ENCODE measurements at regions not wholly inside any gene's neighbourhood (a gene's known extent, or its start where the extent isn't known, plus 50 kb on each side); places are given as distances from the start of the nearest gene placed in this dataset.

DNA sequence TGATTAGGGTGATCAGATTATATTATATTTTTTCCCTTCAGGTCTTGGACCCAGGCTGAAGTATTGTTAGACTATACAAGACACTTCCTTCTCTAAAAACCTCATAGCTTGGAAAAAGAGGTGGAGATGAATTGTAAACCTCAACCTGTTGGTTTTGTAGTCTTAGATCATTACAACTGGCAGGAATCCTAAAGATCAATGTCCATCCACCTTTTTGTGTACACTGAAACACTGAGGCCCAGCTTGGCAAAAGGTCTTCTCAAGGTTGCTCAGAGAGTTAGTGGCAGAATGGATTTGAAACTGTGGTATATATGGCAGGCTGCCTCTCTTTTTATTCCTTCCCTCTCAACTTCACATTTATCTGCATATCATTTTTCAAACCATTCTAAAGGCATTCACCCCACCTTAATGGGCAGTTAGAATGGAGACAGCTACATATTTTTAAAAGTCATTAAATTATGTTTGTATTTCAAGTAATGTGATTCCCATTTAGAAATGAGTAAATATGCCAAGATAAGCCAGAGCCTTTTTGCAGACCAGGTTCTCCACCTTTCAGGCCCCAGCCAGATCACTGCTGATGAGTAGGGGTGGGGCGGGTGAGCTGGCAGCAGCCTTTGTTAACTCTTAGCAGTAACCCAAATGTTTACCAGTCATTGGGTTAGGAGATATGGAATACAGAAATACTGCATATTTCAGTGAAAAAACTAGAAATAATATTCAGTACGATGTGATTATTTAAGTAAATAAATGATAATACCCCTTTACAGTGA is 243.2 kb upstream of the F9 start:
- DNase-seq: no peak

DNA sequence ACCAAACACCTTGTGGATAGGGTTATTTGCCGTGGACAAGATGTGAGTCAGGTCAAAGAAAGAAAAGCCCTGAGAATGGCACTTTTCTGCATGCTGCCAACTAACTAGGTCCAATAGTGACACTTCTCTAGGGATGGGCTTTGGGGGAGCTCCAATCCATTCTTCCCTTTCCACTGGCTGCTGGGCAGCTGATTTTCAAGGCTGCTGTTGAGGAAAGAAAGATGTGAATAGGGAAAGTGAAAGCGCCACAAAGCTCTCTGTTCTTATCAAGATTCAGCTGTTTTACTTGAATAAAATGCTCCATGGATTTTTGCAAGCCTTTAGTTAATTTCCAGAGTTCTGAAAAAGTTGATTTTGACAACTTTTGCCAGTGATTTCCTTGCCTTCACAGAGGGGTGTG is 244.2 kb upstream of the F9 start:
- DNase-seq: no peak

DNA sequence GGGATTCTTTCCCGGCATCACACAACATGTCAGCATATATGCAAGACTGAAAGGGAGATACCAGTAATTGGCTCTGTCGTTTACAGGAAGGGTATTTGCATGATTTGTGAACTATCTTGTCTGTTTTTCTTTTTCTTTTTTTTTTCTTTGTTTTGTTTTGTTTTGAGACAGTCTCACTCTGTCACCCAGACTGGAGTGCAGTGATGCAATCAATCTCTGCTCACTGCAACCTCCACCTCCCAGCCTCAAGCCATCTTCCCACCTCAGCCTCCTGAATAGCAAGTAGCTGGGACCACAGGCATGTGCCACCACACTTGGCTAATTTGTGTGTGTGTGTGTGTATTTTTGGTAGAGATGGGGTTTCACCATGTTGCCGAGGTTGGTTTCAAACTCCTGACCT is 262.7 kb upstream of the F9 start:
- no peak for DNase-seq

DNA sequence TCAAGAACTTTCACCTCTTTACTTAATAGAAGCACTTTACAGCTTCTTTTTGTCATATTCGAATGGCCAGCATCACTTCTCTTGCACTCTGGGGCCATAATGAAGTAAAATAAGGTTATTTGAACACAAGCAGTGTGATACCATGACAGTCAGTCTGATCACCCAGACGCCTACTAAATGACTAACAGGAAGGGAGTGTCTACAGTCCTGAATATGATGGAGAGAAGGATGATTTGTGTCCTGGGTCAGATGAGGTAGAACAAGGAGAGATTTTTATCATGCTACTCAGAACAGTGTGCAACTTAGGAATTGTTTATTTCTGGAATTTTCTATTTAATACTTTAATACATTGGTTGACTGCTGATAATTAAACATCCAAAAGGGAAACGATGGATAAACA is 284.2 kb upstream of the F9 start:
- no peak for DNase-seq

DNA sequence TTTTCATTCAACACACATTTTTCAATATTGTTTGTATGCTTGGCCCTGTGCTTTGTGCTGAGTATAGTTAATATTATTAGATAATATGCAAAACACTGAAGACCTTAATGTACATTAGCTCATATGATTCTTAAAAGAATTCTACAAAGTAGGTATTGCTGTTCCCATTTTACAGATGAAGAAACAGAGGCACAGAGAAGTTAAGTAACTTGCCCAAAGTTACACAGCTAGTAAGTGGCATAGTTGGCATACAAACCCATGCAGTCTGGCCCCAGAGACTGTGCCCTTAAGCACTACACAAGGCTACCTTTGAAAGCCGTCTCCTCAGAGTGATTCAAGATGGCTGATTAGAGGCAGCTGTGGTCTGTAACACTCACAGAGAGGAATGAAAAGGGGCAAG is 293.4 kb upstream of the F9 start:
- DNase-seq: no peak

DNA sequence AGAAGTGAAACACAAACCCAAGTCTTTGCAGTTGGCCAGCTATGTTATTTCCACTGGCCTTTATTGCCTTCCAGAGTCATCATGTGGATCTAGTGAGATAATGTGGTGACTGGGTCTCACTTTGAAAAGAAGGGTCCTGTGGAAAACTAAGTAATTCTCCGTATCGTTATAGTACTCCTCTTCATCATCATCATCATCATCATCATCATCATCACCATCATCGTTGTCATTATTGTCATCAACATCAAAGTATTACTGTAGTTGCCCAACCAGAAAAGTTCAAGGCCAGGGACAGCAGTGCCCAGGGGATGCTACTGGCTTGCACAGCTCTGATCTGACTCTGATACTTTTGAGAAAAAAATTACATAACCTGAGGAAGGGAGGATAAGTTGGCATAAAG is 295.6 kb upstream of the F9 start:
- DNase-seq: no peak

DNA sequence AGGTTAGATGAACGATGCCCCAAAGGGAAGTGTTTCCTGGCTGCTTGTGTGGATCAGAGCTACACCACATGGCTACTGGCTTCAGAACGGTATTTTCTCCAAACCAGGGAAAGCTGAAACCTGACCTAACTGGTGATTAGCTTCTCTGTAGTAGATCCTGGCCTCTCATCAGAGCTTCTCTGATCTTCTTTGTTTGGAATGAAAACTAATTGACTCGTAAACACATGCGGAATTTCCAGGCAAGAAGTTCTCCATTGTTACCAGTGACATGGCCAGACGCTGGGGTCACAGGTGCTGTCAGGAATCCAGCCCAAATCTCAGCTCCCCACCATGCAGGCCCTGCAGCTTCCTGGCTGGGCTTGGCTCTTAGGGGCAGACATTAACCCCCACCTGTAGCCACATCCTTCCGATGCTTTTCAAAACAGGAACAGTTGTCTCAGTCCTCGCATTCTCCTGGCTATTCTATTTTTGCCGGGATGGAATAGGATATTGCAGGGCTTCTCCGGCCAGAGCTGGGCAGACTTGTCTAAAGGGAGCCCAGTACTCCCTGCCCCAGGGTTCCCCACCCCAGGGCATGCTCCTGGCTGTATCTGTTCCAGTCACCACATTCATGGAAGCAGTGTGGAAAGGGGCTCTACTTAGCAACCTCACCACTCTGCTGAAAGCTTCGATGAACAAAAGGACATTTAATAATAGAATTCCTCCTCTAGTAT is 305.4 kb upstream of the F9 start:
- no peak for DNase-seq

DNA sequence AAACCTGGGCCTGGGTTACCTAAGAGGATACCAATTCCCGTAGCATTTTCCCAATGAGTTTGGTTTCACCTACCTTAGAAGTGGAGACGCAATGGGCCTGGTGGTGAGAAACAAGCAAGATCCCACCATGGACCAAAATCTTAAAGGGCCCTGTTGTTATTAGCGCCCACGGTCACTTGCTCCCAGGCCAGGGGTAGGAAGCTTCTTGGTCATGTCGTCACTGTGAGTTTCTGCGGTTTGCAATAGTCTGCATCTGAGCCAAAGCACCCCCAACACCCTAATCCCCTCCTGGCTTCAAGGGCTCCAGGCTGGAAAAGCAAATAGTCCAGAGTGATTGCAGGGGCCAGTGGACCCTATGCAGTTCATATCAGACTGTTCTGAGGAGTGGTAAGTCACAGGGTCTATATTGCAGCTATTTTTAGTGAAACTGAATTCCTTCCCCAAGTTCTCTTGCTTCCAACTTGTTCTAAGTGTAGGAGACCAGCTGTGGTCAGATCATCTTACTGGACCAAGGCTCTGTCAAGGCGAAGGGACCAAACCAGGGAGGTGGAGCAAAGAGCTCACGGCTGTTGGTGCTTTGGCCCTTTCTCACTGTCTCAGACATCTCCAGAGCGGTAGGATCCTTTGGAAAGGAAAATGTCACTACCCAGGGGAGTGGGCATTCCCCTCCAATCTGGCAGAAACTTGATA is 307.9 kb upstream of the F9 start:
- no peak for DNase-seq

DNA sequence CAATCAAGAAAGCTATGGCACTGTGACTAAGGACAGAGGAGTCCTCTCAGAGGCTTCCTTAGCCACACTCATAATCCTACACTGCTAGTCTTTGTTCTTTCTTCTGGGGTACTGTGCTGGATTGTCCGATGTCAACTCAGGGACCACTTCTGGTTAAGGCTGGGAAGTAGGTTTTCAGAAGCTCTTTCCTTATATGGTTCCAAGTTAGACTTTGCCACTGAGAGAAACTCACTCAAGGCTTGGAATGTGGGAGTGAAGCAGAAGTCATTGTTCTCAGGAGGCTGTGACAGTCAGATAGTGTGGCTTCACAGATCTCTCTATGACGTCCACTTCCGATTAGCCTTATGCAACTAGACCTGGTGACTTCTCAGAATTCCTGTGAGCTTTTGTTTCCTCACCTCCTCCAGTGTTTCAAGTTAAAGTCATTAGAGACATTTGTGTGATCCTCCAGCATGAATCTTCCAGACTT is 317.3 kb upstream of the F9 start:
- no peak for DNase-seq

DNA sequence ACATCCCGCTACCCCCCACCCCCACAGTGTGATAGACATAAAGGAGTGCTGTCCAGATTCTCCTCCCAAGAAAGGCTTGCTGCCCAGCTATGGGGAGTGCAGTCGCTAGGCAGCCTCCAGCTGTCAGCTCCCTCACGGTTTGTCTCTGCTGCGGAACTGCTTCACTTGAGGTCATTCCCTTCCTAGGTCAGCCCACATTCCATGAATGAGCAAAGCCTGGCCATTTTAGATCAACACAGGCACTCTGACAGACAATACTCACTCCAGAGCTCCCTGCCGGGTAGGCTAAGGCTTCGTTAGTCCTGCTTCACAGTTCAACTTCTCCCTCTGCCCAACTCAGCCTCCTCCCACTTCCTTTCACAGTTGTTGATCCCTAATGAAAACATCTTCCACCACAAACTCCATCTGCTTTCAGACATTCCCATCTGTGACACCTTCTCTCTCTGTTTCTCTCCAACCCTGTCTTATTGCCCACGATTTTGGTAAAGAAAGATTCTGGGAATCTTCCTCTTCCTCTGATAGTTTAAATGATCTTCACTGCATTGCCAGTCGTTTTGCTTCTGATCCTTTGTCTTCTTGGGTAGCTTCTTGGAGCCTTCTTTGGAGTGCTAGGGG is 318.9 kb upstream of the F9 start:
- no peak for DNase-seq

DNA sequence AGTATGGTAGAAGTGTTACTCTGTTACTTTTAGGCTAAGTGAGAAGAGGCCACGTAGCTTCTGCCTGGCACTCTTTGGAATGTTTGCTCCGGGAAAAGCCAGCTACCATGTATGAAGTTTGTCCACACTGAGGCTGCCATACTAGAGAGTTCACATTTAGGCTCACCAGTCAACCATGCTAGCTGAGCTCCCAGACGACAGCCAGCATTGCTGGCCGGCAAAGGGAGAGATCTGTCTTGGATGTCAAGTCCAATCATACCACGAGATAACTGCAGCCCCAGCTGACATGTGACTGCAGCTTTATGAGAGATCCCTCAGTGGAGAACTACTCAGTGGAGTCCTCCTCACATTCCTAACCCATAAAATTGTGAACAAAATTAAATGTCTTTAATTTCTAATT is 321.2 kb upstream of the F9 start:
- no peak for DNase-seq

DNA sequence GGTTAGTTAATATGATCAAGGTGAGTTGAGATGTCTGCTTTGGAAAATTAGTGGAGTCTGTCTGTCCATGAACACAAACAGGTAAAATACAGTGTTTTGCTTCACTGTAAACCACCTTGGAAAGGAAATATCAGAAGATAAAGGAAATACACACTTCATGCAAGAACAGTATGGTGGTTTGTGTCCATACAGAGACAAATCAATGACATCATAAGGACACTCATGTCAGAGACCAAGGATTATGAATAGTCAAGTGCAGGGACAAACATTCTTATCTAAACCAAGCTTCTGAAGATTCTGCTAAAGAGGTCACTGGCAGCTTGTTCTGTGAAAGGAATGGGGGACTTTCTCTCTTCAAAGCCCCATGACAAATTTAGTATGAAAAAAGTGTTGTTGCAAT is 322.9 kb upstream of the F9 start:
- DNase-seq: no peak

DNA sequence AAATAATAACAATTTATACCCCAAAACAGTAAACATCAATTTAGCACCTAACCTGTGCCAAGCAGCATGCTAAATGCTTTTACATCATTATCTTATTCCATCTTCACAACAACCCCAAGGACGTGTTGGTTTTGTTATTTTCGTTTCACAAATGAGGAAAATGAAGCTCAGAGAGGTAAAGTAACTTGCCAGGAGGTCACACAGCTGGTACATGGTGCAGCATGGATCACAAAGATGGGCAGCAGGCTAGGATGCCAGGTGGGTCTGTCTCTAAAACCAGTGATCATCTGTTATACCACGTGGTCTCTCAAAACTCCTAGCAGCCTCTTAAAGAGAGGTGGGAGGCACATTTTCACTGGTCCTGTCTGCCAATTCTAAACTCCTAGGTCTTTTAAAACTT is 323.6 kb upstream of the F9 start:
- no peak for DNase-seq

DNA sequence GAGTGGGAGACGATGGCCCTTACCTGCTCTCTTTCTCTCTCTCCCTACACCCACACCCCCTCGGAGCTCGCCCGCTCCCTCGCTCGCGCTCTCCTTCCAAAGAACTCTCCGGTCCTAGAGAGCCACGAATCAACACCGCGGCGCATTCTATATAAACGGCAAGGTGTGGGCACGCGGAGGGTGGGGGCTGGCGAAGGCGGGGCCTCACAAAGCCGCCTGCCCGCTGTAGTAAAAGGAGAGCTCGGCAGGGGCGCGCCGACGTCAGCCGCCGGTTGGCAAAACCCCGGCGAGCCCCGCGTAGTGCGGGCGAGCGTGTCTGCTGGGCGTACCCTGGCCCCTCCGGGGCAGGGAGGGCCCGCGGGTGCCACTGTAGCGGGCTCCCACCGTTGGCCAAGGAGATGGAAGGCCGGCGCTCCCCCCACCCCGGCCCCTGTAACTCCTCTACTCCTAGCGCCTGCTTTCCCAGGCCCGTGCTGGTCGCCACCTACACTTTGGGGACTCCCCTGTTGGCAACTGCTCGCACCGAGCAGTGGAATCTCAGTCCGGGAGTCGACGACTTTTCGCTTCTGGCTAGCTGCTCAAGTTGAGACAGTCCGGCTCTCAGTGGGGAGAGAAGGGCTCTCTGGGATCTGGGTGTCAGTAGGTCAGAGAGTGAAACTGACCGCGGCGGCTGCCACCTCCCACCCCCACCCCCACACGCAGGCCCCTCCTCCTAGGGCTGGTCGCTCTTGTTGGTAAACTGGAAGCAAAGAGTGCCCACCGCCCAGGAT is 325.5 kb upstream of the F9 start:
- DNase-seq: peak; percentile 73

DNA sequence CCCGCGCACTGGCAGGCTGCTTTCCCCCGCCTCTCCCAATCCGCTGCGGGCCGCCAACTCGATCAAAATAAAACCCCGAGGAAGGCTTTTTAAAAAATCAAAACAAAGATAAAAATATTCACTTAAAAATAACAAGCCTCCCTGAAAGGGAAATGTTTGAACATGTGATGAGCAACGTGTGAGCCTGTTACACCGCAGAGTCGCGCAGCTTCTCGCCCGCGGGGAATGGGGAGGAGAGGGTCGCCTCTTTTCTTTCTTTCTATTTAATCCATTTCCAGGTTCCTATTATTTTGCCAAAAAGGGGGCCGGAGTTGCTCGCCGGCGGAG is 326.0 kb upstream of the F9 start:
- DNase-seq: peak; percentile 73

DNA sequence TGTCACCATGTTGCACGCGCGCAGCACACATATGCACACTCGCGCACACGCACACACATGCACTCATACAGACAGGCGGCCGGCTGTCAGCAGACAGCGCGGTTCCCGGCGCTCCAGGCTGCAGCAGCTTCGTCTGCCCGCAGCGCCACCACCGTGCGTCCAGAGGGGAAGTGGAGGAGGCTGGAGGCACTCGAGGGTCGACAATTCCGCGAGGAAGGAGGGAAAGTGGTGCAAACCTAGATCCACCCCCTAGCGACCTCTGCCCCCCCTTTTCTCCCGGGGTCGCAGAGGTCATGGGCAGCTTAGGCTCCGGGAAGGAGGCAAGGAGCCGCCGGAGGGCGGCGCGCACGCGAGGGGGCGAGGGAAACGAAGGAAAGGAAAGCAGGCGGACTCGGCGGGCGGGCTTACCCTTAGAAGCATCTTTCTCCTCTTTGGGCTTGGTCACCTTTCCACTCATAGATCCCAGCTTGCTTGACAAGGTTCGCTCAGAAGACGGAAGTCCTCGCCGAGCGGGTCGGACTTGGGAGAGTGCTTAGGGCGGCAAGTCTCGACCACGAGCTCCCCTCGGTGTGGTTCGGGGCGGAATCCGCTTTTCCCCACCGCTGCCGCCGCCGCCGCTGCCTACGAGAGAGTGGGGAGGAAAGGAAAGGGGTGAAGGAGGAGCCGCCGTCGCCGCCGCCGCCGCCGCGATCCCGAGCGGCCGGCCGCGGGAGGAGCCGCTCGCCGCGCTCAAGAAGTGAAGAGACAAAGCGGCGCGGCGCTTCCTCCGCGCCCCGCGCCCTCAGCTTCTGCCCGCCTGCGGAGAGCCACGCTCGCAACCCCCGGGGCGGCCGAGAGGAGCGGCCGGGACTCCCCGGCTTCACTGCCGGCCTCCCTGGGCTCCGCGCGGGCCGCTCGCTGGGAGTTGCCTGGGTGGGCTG is 326.6 kb upstream of the F9 start:
- DNase-seq: peak; percentile 72

DNA sequence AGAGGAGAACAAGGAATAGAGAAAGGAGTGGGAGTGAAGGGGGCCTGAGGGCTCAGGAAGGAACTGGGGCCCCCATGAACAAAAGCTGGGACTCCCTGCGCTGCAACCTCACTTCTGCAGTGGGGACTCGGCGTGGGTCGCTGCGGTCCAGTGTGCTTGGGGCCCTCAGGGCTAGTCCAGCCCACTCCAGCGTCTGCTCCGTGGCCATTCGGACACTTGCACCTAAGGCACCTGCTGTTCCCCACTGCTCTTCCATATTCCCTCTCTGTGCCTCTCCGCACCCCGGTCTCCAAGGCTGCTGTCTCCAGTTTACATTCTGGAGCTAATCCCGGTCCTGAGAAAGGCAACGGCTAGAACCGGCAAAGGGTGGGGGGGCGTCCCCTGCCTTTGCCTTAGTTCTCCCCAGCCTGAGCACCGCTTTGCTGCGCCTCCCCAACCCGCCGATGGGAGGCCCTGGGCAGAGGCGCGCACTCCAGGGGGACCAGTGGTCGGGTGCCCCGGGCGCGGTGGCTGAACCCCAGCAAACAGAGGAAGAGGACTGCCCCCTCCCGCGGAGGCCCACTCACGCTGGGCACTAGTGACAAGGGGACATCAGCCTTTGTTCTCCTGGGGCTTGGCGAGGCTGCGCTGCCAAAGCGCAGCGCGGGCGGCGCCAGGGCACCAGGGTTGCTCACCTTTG is 327.7 kb upstream of the F9 start:
- peak; percentile 47 for DNase-seq

DNA sequence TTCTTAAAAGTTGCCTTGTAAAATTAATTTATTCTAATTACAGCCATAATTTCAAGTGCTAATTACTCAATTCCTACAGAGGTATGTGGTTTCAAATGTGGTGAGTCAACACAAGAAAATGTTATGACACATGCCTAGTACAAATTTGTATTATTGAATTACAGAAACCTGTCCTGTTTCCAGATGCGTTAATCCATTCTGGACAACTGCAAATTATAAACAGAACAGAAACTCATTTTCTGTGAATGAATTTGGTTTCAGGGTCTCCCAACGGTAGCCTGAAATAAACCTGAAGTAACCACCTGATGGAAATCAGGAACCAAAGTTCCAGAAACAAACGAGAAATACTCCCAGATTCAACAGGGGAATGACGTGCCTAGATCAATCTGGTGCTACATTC is 328.6 kb upstream of the F9 start:
- DNase-seq: no peak

DNA sequence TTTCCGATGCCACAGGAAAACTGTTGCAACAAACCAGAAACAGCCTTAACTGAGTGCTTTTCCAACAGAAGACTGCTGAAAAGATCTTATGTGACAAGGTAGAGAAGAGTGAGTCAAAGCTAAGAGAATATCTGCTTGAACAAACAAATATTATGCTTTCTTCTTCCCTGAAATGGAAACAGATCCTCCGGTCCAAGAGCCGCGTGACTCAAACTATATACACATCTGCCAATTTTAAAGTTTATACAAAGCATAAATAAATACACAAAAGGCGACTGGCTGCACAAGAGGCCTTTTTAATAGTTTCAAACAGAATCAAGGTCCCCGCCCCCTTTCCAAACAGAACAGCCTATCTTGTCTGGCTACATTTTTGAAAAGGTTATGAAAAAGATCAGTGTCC is 329.7 kb upstream of the F9 start:
- DNase-seq: no peak

DNA sequence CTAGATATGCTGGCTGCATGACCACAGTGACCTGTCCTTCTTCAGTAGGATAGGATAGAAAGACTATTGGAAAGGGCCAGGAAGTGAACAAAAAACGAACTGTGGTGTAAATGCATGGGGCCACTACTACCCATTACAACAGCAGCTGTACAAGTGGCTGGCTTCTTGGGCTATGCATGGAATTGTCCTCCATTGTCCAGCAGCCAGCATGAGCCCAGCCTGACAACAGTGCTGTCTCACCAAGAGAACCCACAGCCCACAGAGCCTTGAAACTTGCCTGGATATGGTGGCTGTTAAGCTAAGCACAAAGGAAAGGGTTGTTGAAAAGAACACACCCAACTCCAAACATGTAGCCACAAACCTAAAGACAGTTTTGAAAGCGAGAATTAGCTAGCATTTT is 330.2 kb upstream of the F9 start:
- no peak for DNase-seq

DNA sequence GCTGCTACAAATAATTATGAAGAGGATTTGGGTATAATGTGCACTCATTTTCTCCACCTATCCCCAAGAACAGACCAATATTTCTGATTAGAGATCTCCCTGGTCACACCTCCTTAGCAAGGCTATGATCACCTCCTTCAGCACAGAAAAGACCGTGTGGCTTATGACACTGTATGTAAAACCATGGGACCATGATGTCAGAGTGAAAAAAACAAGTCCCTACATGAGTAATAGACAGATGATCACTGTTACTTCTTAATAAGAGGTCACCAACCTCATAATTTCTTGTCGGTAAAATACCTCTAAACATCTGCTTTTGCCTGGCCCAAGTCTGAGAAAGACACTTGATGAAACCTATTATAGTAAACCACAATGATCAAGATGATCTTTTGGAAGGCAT is 330.6 kb upstream of the F9 start:
- DNase-seq: no peak
